Pons (tissue), 1 donor: ENCODE measurements at regions not wholly inside any gene's neighbourhood (a gene's known extent, or its start where the extent isn't known, plus 50 kb on each side); places are given as distances from the start of the nearest gene placed in this dataset.
"Not testable (repeated sequence)": the region's sequence is repeated elsewhere in the genome, so short reads cannot be mapped to it uniquely, and the experiment has no call there.

Experiments used
- DNase-seq: peaks from one replicate; pipeline ENCODE4 v3.0.0-alpha.2; 2016; ENCODE audit warnings: low spot score

DNA sequence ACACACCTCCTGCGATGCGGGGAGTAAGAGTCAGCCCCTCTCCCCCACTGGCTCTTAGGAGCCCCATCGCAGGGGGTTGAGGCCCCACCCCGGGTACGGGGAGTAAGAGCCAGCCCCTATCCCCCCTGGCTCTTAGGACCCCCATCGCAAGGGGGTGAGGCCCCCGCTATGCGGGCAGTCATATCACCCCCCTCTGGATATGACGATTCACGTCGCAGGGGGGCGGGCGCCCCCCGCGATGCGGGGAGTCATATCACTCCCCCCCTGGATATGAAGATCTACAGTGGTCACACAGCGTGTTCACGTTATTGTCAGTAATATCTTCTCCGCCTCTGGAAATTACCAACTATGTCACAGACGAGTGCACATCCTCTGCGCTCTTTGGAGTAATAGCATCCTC is 61.1 kb downstream of the DEFB131A start:
- not testable (repeated sequence) for DNase-seq

DNA sequence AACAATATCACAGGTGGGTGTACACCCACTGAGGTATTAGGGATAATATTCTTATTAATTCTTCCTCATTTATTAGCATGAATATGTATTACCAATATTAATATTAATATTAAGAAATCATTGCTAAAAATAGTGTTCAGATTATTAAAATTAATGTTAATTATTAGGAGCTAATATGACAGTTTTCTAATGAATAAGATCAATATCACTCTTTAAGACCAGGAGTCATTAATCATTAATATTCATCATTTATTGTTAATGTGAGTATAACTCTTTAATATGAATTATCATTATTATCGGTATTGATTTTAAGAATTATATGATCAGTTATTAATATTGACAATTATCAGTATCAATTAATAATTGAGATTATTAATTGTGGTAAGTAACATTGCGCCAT is 62.5 kb downstream of the DEFB131A start:
- DNase-seq = not testable (repeated sequence)

DNA sequence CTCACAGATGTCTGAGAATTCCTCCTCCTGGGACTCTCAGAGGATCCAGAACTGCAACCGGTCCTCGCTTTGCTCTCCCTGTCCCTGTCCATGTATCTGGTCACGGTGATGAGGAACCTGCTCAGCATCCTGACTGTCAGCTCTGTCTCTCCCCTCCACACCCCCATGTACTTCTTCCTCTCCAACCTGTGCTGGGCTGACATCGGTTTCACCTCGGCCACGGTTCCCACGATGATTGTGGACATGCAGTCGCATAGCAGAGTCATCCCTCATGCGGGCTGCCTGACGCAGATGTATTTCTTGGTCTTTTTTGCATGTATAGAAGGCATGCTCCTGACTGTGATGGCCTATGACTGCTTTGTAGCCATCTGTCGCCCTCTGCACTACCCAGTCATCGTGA is 68.7 kb downstream of the DEFB131A start:
- DNase-seq = not testable (repeated sequence)

DNA sequence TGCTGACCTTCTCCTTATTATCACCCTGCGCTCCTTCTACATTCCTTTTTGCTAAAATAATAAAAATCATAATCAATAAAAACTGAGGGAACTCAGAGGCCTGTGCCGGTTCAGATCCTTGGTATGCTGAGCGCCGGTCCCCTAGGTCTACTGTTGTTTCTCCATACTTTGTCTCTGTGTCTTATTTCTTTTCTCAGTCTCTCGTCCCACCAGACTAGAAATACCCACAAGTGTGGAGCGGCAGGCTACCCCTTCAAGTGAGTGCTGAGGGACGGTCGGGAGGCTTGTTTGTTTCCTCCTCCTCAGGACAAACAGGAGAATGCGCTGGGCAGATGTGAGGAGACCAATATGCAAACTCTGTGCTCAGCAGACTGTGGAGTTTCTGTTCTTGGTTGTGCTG is 75.4 kb downstream of the DEFB131A start:
- DNase-seq = not testable (repeated sequence)

DNA sequence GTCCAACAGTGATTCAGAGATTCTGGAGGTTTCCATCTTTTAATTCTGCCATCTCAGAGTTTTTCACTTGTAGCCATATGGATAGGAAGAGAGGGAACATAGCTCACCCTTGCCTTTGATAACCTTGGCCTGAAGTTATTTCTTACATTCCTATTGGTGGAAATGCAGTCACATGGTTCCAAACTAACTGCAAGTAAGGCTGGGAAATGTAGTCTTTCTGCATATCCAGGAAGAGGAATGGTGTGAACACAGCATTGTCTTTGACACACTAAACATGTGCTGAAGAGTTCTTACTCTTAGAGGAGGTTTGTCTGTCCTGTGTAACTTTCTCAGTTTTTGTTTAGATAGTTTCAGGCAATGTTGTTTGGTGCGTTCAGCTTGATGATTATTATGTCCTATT is 78.7 kb downstream of the DEFB131A start:
- DNase-seq = not testable (repeated sequence)

DNA sequence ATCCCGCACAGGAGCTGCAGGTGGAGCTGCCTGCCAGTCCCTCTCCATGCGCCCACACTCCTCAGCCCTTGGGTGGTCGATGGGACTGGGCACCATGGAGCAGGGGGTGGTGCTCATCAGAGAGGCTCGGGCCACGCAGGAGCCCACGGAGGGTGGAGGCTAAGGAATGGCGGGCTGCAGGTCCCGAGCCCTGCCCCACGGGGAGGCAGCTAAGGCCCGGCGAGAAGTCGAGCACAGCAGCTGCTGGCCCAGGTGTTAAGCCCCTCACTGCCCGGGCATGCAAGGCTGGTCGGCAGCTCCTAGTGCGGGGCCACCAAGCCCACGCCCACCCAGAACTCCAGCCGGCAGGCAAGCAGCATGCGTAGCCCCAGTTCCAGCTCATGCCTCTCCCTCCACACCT is 80.2 kb downstream of the DEFB131A start:
- DNase-seq = not testable (repeated sequence)

DNA sequence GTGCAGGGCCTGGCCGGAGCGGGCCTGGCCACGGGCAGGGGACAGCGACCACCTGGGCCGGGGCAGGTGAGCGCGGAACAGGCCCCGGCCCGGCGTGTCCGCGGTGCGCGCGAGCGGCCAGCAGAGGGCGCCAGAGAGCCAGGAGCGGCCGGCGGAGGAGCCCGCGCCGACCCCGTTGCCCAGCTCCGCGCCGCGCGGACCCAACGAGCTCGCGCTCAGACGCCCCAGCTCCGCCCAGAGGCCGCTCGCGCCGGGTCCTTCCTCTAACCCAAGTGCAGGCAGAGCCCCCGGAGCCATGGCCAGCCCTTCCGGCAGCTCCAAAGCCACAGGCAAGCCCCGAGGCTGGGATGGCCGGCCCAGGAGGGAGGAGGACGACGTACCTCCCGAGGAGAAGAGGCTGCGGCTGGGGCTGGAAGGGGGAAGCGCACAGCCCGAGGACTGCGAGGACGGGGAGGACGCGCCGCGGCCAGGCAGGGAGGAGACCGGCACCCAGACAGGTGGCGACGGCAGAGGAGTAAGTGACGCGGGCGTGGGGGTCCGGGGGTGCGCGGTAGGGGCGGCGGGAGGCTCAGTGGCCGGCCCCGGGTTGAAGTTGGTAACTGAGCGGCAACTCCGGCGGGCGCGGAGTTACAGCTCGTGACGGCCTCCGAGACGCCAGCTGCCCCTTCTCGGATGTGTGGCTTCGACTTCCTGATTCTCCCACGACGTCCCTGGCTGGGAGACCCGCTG is 88.1 kb downstream of the DEFB131A start:
- peak; percentile 36 for DNase-seq

DNA sequence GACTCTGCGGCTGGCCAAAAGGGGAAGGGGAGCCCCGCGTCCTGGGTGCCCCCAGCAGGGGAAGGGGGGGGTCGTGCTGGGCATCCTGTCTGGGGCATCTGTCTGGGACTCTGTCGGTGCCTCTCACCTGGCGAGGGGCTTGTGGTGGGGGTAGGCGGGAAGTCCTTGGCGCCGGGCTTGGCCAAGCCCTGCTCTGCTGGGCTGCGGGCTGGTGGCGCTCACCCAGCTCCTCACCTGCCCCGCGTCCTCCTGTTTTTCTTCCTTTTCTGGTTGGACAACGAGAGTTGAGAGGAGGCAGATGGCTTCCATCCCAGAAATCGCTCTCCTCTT is 88.6 kb downstream of the DEFB131A start:
- not testable (repeated sequence) for DNase-seq

DNA sequence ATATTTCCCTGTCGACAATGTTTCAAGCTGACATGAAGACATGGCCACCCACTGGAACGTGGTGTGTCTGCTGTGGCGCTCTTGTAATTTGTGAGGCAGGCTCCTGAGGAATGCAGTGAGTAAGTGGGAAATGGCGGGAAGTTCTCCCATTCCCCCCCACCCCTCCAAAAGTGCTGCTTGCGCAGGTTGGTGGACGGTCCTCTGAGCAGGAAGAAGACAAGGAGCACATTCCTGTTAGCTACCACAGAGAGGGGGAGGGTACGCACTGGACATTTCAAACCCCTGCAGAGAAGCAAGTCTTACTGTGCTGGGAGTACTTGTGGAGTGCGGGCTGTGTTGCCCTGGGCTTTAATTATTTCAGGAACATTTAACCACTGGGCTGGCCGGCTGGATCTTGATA is 92.9 kb downstream of the DEFB131A start:
- DNase-seq = not testable (repeated sequence)

DNA sequence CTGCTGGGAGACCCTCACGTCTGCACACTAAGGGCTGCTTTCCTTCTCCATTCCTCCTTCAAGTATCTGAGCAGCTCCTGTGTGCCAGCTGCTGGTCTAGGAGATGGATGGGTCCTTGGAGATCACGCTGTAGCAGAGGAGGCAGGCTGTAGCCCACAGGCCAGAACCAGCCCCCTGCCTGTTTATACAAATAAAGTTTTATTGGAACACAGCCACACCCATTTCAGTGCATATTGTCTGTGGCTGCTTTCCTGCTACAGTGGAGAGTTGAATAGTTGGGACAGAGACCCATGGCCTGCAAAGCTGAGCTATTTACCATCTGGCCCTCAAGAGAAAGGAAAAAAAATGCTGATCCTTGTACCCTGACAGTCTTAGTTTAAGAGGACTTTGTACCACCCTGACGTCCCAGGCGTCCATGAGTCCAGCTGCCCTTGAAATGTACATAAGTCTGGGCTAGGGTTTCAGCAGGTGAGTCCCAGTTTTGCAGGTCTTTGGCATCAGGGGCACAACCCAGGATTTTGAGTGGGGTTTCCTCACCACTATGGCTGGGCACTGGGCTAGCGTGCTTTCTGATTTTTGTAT is 95.8 kb downstream of the DEFB131A start:
- not testable (repeated sequence) for DNase-seq

DNA sequence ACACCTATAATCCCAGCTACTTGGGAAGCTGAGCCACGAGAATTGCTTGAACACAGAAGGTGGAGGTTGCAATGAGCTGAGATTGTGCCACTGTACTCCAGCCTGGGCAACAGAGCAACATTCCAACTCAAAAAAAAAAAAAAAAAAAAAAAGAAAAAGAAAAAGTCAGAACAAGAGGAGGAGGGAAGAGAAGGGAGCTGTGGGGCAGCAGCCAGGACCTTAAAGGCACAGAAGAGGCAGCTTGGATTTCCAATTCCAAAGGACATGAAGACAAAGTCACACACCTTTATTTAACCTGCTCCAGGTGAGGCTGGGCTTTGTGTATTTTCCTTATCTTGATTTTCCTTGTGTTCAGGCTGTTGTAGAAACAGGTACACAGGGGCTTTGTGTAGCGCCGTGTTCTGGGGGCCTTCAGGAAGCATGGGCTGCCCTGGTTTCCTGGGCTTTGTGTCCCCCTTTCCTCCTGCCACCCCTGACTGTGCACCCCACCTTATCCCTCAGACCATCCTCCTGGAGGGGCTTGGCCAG is 97.2 kb downstream of the DEFB131A start:
- not testable (repeated sequence) for DNase-seq

DNA sequence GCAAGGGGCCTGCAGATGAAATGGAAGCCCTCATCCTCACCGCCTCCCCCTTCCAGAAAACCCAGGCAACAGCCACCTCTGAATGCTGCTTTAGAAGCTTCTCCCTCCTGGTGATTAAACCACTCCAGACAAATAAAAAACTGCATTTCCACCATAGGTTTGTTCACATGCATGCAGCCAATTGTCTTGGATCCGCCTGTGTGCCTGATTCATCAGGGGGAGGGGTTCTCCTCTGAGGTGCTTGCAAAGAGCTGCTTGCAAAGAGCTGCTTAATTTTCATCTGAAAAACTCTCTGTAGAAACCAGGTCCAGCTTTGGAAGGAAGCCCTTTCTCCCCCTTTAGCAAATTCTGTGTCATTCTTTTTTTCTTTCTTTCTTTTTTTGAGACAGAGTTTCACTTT is 100.6 kb downstream of the DEFB131A start:
- peak; percentile 22 for DNase-seq

DNA sequence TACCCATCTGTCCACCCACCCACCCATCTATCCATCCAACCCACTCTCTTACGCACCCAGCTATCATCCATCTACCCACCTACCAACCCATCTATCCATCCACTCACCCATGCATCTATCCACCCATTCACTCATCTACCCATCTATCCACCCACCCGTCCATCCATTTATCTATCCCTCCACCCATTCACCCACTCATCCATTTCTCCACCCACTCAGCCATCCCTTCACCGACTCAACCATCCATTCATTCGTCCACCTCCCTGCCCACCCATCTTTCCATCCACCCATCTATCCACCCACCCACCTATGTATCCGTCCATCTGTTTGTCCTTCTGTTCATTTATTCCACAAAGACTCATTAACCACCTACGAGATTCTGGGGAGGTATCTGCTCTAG is 103.3 kb downstream of the DEFB131A start:
- not testable (repeated sequence) for DNase-seq

DNA sequence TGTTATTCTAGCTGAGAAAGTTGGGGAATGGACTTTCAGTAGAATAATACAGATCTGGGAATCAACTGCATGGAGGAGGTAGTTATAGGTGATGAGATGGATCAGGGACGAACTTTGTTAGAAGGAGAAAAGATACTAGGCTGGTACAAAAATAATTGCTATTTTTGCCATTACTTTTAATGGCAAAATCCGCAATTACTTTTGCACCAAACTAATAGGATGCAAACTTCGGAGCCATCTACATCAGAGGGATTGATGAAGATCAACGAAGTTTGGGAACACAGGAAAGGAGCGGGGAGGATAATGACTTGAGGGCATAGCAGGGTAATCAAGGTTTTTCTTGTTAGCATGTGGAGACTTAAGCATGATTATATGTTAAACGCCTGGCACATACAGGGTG is 111.9 kb downstream of the DEFB131A start:
- not testable (repeated sequence) for DNase-seq

DNA sequence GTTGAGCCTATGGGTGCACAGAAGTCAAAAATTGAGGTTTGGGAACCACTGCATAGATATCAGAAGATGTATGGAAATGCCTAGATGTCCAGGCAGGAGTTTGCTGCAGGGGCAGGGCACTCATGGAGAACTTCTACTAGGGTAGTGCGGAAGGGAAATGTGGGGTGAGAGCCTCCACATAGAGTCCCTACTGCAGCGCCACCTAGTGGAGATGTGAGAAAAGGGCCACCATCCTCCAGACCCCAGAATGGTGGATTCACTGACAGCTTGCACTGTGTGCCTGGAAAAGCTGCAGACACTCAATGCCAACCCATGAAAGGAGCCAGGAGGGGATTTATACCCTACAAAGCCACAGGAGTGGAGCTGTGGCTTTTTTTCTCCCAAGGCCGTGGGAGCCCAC is 133.7 kb downstream of the DEFB131A start:
- not testable (repeated sequence) for DNase-seq

DNA sequence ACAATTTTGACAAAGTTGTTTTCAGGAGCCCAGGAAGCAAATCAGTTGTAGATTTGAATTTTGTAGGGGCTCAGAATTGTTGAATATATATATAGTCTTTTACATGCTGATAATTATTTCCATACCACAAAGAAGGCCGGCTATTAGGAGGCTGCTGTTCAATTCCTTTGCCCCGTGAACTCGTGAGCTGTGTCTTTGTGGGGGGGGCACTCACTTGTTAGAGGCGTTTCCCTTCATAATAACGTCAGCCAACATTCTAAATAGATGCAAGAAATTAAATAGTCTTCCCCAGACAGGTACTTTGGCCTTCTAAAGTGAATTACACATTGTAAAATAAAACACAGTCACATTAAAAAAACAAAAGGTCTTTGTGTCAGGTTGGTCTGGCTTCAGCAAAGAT is 138.7 kb downstream of the DEFB131A start:
- DNase-seq = not testable (repeated sequence)

DNA sequence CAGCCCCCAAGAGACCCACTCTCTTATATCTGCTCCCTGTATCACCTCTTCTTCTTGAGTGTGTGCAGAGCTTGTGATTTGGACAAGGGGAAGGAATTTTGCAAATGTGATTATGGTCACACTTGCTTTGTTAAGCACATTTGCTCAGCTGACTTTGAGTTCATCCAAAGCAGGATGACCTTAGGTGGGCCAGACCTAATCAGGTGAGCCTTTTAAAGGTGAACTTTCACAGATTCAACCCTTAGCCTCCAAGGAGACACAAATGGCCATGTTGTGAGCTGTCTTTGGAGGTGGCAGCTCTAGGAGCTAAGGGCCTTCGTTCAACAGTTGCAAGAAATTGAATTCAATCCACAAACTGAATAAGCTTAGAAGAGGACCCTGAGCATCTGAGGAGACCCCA is 147.8 kb downstream of the DEFB131A start:
- DNase-seq = no peak

DNA sequence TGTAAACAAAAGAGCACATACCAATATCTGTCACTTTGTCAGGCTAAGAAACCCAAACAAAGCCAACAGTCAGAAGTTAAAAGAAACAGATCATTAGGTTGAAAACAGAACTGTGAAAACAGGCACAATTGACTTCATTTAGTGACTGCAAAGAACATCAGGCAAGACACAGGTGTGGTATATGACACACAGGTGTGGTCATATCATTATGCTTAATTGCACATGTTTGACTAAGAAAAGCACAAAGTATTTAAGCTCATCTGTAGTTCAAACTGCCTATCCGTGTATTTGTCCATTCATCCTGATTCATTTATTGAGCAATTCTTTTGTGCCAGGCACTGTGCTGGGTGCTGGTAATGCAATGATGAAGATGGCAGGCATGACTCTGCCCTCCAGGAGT is 150.7 kb downstream of the DEFB131A start:
- no peak for DNase-seq

DNA sequence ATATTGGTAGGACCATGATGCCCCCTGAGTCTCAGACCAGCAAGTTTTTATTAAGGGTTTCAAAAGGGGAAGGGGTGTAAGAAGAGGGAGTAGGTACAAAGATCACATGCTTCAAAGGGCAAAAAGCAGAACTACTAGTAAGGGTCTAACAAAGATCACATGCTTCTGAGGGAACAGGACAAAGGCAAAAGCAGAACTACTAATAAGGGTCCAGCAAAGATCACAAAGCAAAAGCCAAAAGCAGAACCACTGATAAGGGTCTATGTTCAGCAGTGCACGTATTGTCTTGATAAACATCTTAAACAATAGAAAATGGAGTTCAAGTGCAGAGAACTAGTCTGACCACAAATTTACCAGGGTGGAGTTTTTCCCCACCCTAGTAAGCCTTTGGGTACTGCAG is 151.3 kb downstream of the DEFB131A start:
- DNase-seq = not testable (repeated sequence)

DNA sequence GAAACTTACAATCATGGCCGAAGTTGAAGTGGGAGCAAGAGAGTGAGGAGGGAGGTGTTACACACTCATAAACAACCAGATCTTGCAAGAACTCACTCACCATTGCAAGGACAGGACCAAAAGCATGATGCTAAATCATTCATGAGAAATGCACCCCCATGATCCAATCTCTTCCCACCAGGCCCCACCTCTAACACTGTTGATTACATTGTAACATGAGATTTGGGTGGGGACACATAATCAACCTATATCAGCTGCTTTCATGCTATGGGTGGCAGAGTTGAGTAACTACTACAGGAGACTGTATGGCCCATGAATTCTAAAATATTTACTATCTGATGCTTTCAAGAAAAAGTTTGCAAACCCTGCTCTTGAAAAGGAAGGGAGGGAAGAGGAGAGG is 155.1 kb downstream of the DEFB131A start:
- DNase-seq = no peak

DNA sequence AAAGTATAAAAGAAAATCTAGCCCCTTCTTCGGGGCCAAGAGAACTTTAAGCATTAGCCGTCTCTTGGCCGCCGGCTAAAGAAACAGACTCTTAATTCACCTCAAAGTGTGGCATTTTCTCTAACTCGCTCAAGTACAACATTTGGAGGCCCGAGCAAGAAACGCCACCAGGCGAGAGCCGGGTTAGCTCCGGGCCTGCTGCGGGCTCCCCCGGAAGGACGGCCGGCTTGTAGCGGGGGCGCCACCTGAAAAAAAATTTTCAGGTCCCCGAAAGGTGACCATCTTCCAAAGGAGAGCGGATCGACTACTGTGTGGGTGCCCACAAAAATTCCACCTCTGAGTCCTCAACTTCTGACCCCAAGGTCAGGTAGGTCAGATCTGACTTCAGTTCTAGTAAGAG is 156.0 kb downstream of the DEFB131A start:
- no peak for DNase-seq

DNA sequence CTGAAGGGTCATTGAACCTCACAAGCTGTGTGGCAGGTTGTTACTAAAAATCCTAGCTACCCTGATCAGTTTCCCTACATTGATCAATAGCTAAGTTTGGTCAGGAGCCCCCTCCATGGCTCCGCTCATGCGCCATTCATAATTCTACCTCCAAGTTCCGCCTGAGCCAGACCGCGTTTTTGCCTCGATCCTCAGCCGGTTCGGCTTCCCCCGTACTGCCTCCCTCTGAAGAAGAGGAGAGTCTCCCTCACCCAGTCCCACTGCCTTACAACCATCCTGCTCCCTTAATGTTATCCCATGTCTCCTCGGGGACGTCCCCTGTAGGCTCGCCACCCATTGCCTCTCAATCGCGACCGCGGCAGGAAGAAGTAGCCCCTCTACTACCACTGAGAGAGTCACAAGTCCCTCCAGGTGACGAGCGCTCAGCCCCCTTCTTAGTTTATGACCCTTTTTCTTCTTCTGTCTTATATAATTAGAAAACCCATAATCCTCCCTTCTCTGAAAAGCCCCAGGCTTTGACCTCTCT is 158.2 kb downstream of the DEFB131A start:
- DNase-seq = no peak
